Liver (tissue), 3 donors: ENCODE measurements at regions not wholly inside any gene's neighbourhood (a gene's known extent, or its start where the extent isn't known, plus 50 kb on each side); places are given as distances from the start of the nearest gene placed in this dataset.

ENCODE experiments used
- CTCF ChIP-seq: fragments of 150-350 bp; IDR thresholded peaks from 2 replicates; pipeline ENCODE4 v1.5.1; 2017; ENCODE audit warnings: improper control_type of control experiment, low read depth, low read length; ENCODE audit not compliant: missing input control
- EGR1 ChIP-seq, 2 donors: IDR thresholded peaks; 2 replicates each; pipeline ENCODE4 v1.6.1; 2016 to 2018; ENCODE audit warnings: antibody characterized with exemption in 2 of 2, low read depth in 2 of 2
- JUND ChIP-seq, 2 donors: IDR thresholded peaks; 2 replicates each; pipeline ENCODE4 v1.6.1; 2016; ENCODE audit warnings: antibody characterized with exemption in 2 of 2
- MAX ChIP-seq: IDR thresholded peaks from 2 replicates; pipeline ENCODE4 v1.6.1; 2016; ENCODE audit warnings: antibody characterized with exemption
- RAD21 ChIP-seq, 2 donors: IDR thresholded peaks; 2 replicates each; pipeline ENCODE4 v1.6.1; 2016; ENCODE audit warnings: antibody characterized with exemption in 2 of 2, mild to moderate bottlenecking in 2 of 2
- REST ChIP-seq: IDR thresholded peaks from 2 replicates; pipeline ENCODE4 v1.6.1; 2016; ENCODE audit warnings: antibody characterized with exemption, mild to moderate bottlenecking
- RXRA ChIP-seq, 2 donors: IDR thresholded peaks; 2 replicates each; pipeline ENCODE4 v1.6.1; 2017 to 2018; ENCODE audit warnings: antibody characterized with exemption in 2 of 2, mild to moderate bottlenecking in 1 of 2
- YY1 ChIP-seq: IDR thresholded peaks from 2 replicates; pipeline ENCODE4 v1.6.1; 2016; ENCODE audit warnings: antibody characterized with exemption, mild to moderate bottlenecking
- ZBTB33 ChIP-seq: IDR thresholded peaks from 2 replicates; pipeline ENCODE4 v1.6.1; 2016; ENCODE audit warnings: antibody characterized with exemption
- donor health status: healthy.
- donor health status: healthy.

GRCh38 chr1:101748077-101748476 lies 248.6 kb downstream of the OLFM3 start:
- no peak for TF ChIP-seq REST
- TF ChIP-seq CTCF, result no peak
- TF ChIP-seq MAX, result no peak
- no peak for TF ChIP-seq RAD21 (IDR thresholded peaks at IDR 0.05)
- no peak for TF ChIP-seq EGR1 (IDR thresholded peaks at IDR 0.05; ENCODE audit: low read depth in 2 of 2)
- no peak for TF ChIP-seq RXRA (IDR thresholded peaks at IDR 0.05)
- TF ChIP-seq YY1, result no peak
- no peak for TF ChIP-seq JUND (IDR thresholded peaks at IDR 0.05)
- no peak for TF ChIP-seq ZBTB33
